Astrocyte (in vitro differentiated cells and primary cell): ENCODE measurements at regions not wholly inside any gene's neighbourhood (a gene's known extent, or its start where the extent isn't known, plus 50 kb on each side); places are given as distances from the start of the nearest gene placed in this dataset.
A peak's percentile ranks its signal among the peaks of the same experiment; 100 is the strongest.
"Not testable (repeated sequence)": the region's sequence is repeated elsewhere in the genome, so short reads cannot be mapped to it uniquely, and the experiment has no call there.

ENCODE experiments used
- EZH2 ChIP-seq: IDR thresholded peaks from 2 replicates; pipeline ENCODE4 v1.6.1; 2012; ENCODE audit warnings: mild to moderate bottlenecking, low read length, inconsistent platforms; ENCODE audit not compliant: insufficient read depth
- TF ChIP-seq, protein P1 (sequence below): IDR thresholded peaks from 2 replicates; pipeline ENCODE4 v1.5.1; 2011; ENCODE audit warnings: low read depth, mild to moderate bottlenecking, inconsistent platforms, low read length, moderate library complexity; ENCODE audit not compliant: insufficient read depth

DNA sequence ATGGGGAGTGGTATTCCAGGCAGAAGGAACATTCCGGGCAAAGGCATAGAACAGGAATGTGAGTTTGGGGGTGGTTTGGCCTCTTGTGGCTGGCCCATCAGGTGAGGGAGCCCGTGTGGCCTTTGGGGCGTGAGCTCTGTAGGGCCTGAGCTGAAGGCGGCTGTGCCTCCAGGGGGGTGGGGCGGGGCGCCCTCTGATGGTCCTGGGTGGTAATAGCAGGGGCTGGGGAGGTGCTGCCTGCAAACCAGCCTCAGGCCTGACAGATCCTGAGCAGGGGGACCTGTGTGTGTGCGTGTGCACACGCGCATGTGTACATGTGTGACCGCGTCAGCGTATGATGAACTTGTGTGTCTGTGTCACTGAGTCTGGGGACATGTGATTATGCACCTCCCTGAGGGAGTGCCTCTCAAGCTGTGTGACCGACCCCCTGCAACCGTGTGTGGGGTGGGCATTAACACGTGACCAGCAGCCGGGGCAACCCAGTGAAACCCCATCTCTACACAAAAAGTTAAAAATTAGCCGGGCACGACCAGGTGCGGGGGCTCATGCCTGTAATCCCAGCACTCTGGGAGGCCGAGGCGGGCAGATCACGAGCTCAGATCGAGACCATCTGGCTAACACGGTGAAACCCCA, 177.1 kb downstream of the TBC1D2B start:
- TF ChIP-seq, protein P1, sequence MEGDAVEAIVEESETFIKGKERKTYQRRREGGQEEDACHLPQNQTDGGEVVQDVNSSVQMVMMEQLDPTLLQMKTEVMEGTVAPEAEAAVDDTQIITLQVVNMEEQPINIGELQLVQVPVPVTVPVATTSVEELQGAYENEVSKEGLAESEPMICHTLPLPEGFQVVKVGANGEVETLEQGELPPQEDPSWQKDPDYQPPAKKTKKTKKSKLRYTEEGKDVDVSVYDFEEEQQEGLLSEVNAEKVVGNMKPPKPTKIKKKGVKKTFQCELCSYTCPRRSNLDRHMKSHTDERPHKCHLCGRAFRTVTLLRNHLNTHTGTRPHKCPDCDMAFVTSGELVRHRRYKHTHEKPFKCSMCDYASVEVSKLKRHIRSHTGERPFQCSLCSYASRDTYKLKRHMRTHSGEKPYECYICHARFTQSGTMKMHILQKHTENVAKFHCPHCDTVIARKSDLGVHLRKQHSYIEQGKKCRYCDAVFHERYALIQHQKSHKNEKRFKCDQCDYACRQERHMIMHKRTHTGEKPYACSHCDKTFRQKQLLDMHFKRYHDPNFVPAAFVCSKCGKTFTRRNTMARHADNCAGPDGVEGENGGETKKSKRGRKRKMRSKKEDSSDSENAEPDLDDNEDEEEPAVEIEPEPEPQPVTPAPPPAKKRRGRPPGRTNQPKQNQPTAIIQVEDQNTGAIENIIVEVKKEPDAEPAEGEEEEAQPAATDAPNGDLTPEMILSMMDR = peak; percentile 35
- not testable (repeated sequence) for TF ChIP-seq EZH2
